HCT116 (cell line): ENCODE measurements at regions not wholly inside any gene's neighbourhood (a gene's known extent, or its start where the extent isn't known, plus 50 kb on each side); places are given as distances from the start of the nearest gene placed in this dataset.

ENCODE experiments used
- ATAC-seq: fragments of 200-7000 bp; cut with Tn5 transposase; 2 replicates; pipeline ENCODE4 v1.9.1; 2020; ENCODE audit warnings: mild to moderate bottlenecking, moderate library complexity
- BruUV-seq: library from RNA; stranded (reverse); fragments of 400-500 nt; replicated peaks from 2 replicates; lab custom pipeline; 2021; lab: Mats Ljungman, UMichigan
- CTCF ChIA-PET: fragments of 300-600 bp; sonication (Branson Sonifier 250); formaldehyde crosslinking; loops from one replicate; lab custom pipeline; 2021; ENCODE audit warnings: antibody characterized with exemption; lab: Charles Lee
- POLR2A ChIA-PET: fragments of 300-600, 350-600 bp; sonication (Branson Sonifier 250); formaldehyde crosslinking; loops from one replicate; lab custom pipeline; 2021; ENCODE audit warnings: antibody characterized with exemption; lab: Charles Lee
- RAD21 ChIA-PET, 2 experiments: fragments of 300-600 bp; sonication (Branson Sonifier 250); formaldehyde crosslinking; loops; one replicate each; lab custom pipeline; 2023; ENCODE audit warnings: low total read pairs in 2 of 2; ENCODE audit not compliant: uncharacterized antibody in 2 of 2, unreplicated experiment in 2 of 2, low non-redundant PET in 1 of 2; lab: Charles Lee
- DNase-seq: peaks from one replicate; pipeline ENCODE4 v3.0.0-alpha.2; 2010; ENCODE audit warnings: low read depth, low spot score
- H2AFZ ChIP-seq: fragments of 200-600 bp; shearing (Covaris generic), sonication (generic); 2 replicates; pipeline ENCODE4 v1.6.1; 2017; ENCODE audit warnings: low read depth, mixed run types, mixed read lengths, antibody characterized with exemption, low read length; ENCODE audit not compliant: poor library complexity, severe bottlenecking
- H3K27ac ChIP-seq: 2 replicates; pipeline ENCODE4 v1.5.1; 2012; ENCODE audit warnings: low read depth, low read length
- H3K27me3 ChIP-seq: fragments of 200-600 bp; sonication (generic); 2 replicates; pipeline ENCODE4 v1.6.1; 2016; ENCODE audit warnings: mixed run types, low read length, mixed read lengths; ENCODE audit not compliant: insufficient read depth
- H3K36me3 ChIP-seq, 2 experiments: fragments of 200-500 bp in 1 of 2; fragments of 200-600 bp in 1 of 2; sonication (Bioruptor generic) in 1 of 2; sonication (generic) in 1 of 2; 2 replicates each; pipeline versions ENCODE4 v1.5.1 to v1.6.1; 2014 to 2016; ENCODE audit warnings: low read length in 2 of 2, inconsistent platforms in 1 of 2, mixed read lengths in 1 of 2, mixed run types in 1 of 2; ENCODE audit not compliant: insufficient read depth in 2 of 2, control insufficient read depth in 1 of 2
- H3K4me1 ChIP-seq, 2 experiments: fragments of 200-600 bp in 1 of 2; sonication (generic) in 1 of 2; 2 replicates each; pipeline versions ENCODE4 v1.5.1 to v1.6.1; 2012 to 2017; ENCODE audit warnings: low read length in 2 of 2, inconsistent platforms in 1 of 2, mild to moderate bottlenecking in 1 of 2, mixed read lengths in 1 of 2, mixed run types in 1 of 2, moderate library complexity in 1 of 2; ENCODE audit not compliant: insufficient read depth in 2 of 2, control insufficient read depth in 1 of 2
- H3K4me2 ChIP-seq: fragments of 200-600 bp; sonication (generic); 2 replicates; pipeline ENCODE4 v1.6.1; 2017; ENCODE audit warnings: mixed run types, low read length, mixed read lengths
- H3K4me3 ChIP-seq, 2 experiments: fragments of 200-600 bp in 1 of 2; sonication (generic) in 1 of 2; replicated peaks in 1 of 2; 2 replicates each; pipeline ENCODE4 v1.5.1; 2011 to 2016; ENCODE audit warnings: low read length in 2 of 2, control low read depth in 1 of 2, low read depth in 1 of 2, mild to moderate bottlenecking in 1 of 2, mixed read lengths in 1 of 2, mixed run types in 1 of 2
- H3K79me2 ChIP-seq: fragments of 200-600 bp; sonication (generic); 2 replicates; pipeline ENCODE4 v1.6.1; 2017; ENCODE audit warnings: mild to moderate bottlenecking, mixed run types, low read length, moderate library complexity, mixed read lengths; ENCODE audit not compliant: insufficient read depth
- H3K9ac ChIP-seq: fragments of 200-600 bp; sonication (generic); 2 replicates; pipeline ENCODE4 v1.6.1; 2016; ENCODE audit warnings: low read length, mixed read lengths
- H3K9me2 ChIP-seq: fragments of 200-600 bp; sonication (generic), shearing (Covaris generic); 2 replicates; pipeline ENCODE4 v1.6.1; 2017; ENCODE audit warnings: mixed run types, mild to moderate bottlenecking, moderate library complexity; ENCODE audit not compliant: insufficient read depth
- H3K9me3 ChIP-seq, 2 experiments: fragments of 200-500 bp in 1 of 2; fragments of 200-600 bp in 1 of 2; sonication (Bioruptor generic) in 1 of 2; sonication (generic) in 1 of 2; 2 replicates each; pipeline ENCODE4 v1.6.1; 2014 to 2017; ENCODE audit warnings: low read length in 2 of 2, mixed read lengths in 2 of 2, inconsistent platforms in 1 of 2, low read depth in 1 of 2, mild to moderate bottlenecking in 1 of 2, mixed run types in 1 of 2, moderate library complexity in 1 of 2; ENCODE audit not compliant: control insufficient read depth in 1 of 2, insufficient read depth in 1 of 2
- H4K20me1 ChIP-seq: fragments of 200-600 bp; sonication (generic), shearing (Covaris generic); 2 replicates; pipeline ENCODE4 v1.6.1; 2017; ENCODE audit warnings: mixed run types, mild to moderate bottlenecking, moderate library complexity; ENCODE audit not compliant: insufficient read depth
- CEBPB ChIP-seq: IDR thresholded peaks from 2 replicates; pipeline ENCODE4 v1.6.1; 2012; ENCODE audit warnings: low read depth
- CTCF ChIP-seq, 3 experiments: fragments of 200-600 bp in 1 of 3; sonication (generic) in 1 of 3; IDR thresholded peaks in 2 of 3; conservative IDR thresholded peaks in 1 of 3; 2 replicates each; pipeline ENCODE4 v1.5.1; 2012 to 2017; ENCODE audit warnings: low read depth in 2 of 3, low read length in 2 of 3, antibody characterized with exemption in 1 of 3, borderline replicate concordance in 1 of 3, control low read depth in 1 of 3, mild to moderate bottlenecking in 1 of 3, mixed read lengths in 1 of 3, mixed run types in 1 of 3, moderate library complexity in 1 of 3; ENCODE audit not compliant: insufficient read depth in 1 of 3
- ELF1 ChIP-seq: IDR thresholded peaks from 2 replicates; pipeline ENCODE4 v1.6.1; 2012; ENCODE audit warnings: low read depth, borderline replicate concordance
- EZH2 ChIP-seq: fragments of 200-600 bp; sonication (generic); IDR thresholded peaks from 2 replicates; pipeline ENCODE4 v1.6.1; 2017; ENCODE audit warnings: antibody characterized with exemption, mixed run types
- EZH2phosphoT487 ChIP-seq: fragments of 200-600 bp; IDR thresholded peaks from 2 replicates; pipeline ENCODE4 v1.6.1; 2018; ENCODE audit warnings: antibody characterized with exemption, borderline replicate concordance
- JUND ChIP-seq: IDR thresholded peaks from 2 replicates; pipeline ENCODE4 v1.6.1; 2012
- MAX ChIP-seq: IDR thresholded peaks from 2 replicates; pipeline ENCODE4 v1.6.1; 2012
- POLR2AphosphoS5 ChIP-seq: IDR thresholded peaks from 2 replicates; pipeline ENCODE4 v1.6.1; 2011; ENCODE audit warnings: mild to moderate bottlenecking, low read depth, low read length, moderate library complexity
- RAD21 ChIP-seq: IDR thresholded peaks from 2 replicates; pipeline ENCODE4 v1.6.1; 2012; ENCODE audit warnings: low read depth, mild to moderate bottlenecking
- SP1 ChIP-seq: IDR thresholded peaks from 2 replicates; pipeline ENCODE4 v1.6.1; 2012; ENCODE audit warnings: low read depth
- YY1 ChIP-seq: IDR thresholded peaks from 2 replicates; pipeline ENCODE4 v1.6.1; 2011; ENCODE audit warnings: low read length, low read depth, moderate library complexity, mild to moderate bottlenecking; ENCODE audit not compliant: insufficient replicate concordance; ENCODE audit errors: extremely low read depth
- ZBTB33 ChIP-seq: IDR thresholded peaks from 2 replicates; pipeline ENCODE4 v1.6.1; 2011; ENCODE audit warnings: mild to moderate bottlenecking, low read length, moderate library complexity; ENCODE audit not compliant: insufficient replicate concordance; ENCODE audit errors: extremely low read depth
- ZNF274 ChIP-seq: fragments of 200-500 bp; sonication (Bioruptor generic); IDR thresholded peaks from 2 replicates; pipeline ENCODE4 v1.6.1; 2014; ENCODE audit warnings: mild to moderate bottlenecking, low read depth, low read length, inconsistent platforms
- intact Hi-C: fragments of 100-400 bp; cut with micrococcal nuclease; formaldehyde crosslinking; loops from 2 replicates; pipeline ENCODE4 v1.10.0; 2022

GRCh38 chr5:111952555-111952954 is 195.6 kb upstream of the NREP start:
- CTCF ChIA-PET = no interaction called here
- no peak overlapping the region for H3K4me3 ChIP-seq
- H3K9ac ChIP-seq = no peak overlapping the region
- no peaks in the 10 kb centered on the region for H3K79me2 ChIP-seq
- intact Hi-C loops = no loop called here
- no peaks in the 10 kb centered on the region for H3K9me2 ChIP-seq
- RAD21 ChIA-PET = no interaction called here
- H3K4me2 ChIP-seq = no peak overlapping the region
- no peak overlapping the region for H3K27ac ChIP-seq
- no peak overlapping the region for H2AFZ ChIP-seq
- no peaks in the 10 kb centered on the region for H3K36me3 ChIP-seq
- H3K4me1 ChIP-seq = no peaks in the 10 kb centered on the region
- no TSS peak for BruUV-seq
- no peak for TF ChIP-seq JUND
- TF ChIP-seq CEBPB = no peak
- DNase-seq = no peak
- ATAC-seq = no peak
- no peaks in the 10 kb centered on the region for H4K20me1 ChIP-seq
- H3K9me3 ChIP-seq = no peaks in the 10 kb centered on the region
- POLR2A ChIA-PET = no interaction called here
- no peaks in the 10 kb centered on the region for H3K27me3 ChIP-seq

GRCh38 chr5:111950660-111951059 is 193.7 kb upstream of the NREP start:
- no peaks in the 10 kb centered on the region for H3K4me1 ChIP-seq
- H4K20me1 ChIP-seq = no peaks in the 10 kb centered on the region
- ChIA-PET RAD21 (no interaction called here), POLR2A (no interaction called here), CTCF (no interaction called here)
- no peak overlapping the region for H3K4me2 ChIP-seq
- no peaks in the 10 kb centered on the region for H3K9me3 ChIP-seq
- ATAC-seq = no peak
- H3K4me3 ChIP-seq = no peak overlapping the region
- TF ChIP-seq SP1 (no peak), RAD21 (no peak), EZH2 (no peak), ZNF274 (no peak), ELF1 (no peak), ZBTB33 (no peak), CTCF (IDR thresholded peaks at IDR 0.05 in 2 of 3, conservative IDR thresholded peaks at IDR 0.05 in 1 of 3; ENCODE audit: borderline replicate concordance in 1 of 3, insufficient read depth in 1 of 3, low read depth in 2 of 3, low read length in 2 of 3) (no peak), EZH2phosphoT487 (no peak), POLR2AphosphoS5 (no peak), YY1 (no peak), CEBPB (no peak), MAX (no peak)
- intact Hi-C loops = no loop called here
- H3K9me2 ChIP-seq = no peaks in the 10 kb centered on the region
- BruUV-seq = no TSS peak
- no peak overlapping the region for H2AFZ ChIP-seq
- H3K9ac ChIP-seq = no peak overlapping the region
- no peaks in the 10 kb centered on the region for H3K79me2 ChIP-seq
- no peak for DNase-seq
- no peaks in the 10 kb centered on the region for H3K36me3 ChIP-seq
- no peaks in the 10 kb centered on the region for H3K27me3 ChIP-seq
- no peak overlapping the region for H3K27ac ChIP-seq
